GM18519 (cell line): ENCODE measurements at regions not wholly inside any gene's neighbourhood (a gene's known extent, or its start where the extent isn't known, plus 50 kb on each side); places are given as distances from the start of the nearest gene placed in this dataset.
"Not testable (repeated sequence)": the region's sequence is repeated elsewhere in the genome, so short reads cannot be mapped to it uniquely, and the experiment has no call there.

Experiments
- ATAC-seq: cut with Tn5 transposase; IDR thresholded peaks from one replicate; pipeline ENCODE4 v1.9.1; 2021; ENCODE audit warnings: mild to moderate bottlenecking, moderate library complexity; ENCODE audit not compliant: unreplicated experiment, low FRiP score

DNA sequence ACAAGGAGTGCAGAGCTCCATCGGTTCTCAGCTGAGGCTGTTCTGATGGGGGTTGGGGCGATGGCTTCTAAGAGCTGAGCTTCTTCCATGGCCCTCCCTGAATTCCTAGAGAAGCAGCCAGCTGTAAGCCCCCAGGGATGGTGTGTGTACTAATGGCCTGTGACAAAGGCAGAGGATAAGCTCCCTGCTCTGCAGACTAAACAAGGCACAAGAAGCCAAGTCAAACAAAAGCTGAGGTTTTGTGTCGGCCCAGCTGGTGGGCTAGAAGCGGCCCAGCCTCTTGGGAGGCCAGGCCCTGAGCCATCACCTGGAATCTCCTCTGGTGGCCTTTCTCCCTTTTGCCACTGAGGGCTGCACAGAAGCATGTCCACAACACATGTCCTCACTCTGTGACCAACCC, 75.0 kb upstream of the XPA start:
- no peak for ATAC-seq

GRCh38 chr9:97773091-97773490, 76.0 kb upstream of the XPA start:
- ATAC-seq: no peak

GRCh38 chr9:97773723-97774122, 76.6 kb upstream of the XPA start:
- ATAC-seq: no peak

- no peak for ATAC-seq
These were observed 77.5 kb upstream of the XPA start for GRCh38 chr9:97774673-97775072.

GRCh38 chr9:97778740-97779139, 74.3 kb upstream of the FOXE1 start:
- ATAC-seq: not testable (repeated sequence)

- no peak for ATAC-seq
These were observed 73.4 kb upstream of the FOXE1 start for GRCh38 chr9:97779608-97780007.

- no peak for ATAC-seq
These were observed 71.1 kb upstream of the FOXE1 start for GRCh38 chr9:97781902-97782301.

- ATAC-seq: no peak
These were observed 66.7 kb upstream of the FOXE1 start for GRCh38 chr9:97786341-97786740.

GRCh38 chr9:97787551-97787950, 65.5 kb upstream of the FOXE1 start:
- no peak for ATAC-seq

DNA sequence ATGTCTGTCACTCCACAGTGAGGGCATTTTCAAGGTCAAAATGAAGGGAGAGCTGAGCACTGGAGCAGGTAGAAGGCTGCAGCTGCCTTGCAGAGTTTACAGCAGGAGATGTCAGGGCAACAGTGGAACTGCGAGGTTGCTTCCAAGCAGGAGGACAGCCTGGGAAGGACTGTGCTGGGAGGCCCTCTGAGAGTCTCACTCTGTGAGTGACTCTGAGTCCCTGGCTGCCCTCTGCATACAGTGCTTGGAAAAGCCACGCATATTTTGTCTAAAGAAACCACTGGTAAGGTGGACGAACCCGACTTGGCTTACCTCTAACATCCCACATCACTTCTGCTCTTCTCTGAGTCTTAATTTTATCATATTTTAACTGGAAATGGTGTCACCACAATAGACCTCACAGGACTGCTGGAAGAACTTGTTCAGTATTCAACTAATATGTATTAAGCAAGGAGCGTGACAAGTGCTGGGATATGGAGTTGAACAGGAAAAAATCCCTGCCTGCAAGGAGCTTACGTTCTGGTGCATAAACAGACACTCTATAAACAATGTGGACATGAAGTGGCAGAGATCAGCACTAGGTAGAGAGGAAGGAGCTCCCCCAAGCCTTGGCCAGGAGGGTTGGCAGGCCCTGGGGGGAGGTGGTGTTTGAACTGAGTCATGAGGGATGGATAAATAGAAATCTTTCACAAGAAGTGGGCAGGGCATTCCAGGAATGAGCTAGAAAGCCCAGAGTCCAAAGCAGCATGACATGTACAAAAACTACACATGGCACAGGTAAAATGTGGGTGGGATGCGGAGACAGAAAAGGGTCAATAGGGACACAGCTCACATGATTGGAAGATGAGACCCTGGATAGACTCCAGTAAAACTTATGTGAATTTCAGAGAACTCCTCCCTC, 64.0 kb upstream of the FOXE1 start:
- no peak for ATAC-seq

DNA sequence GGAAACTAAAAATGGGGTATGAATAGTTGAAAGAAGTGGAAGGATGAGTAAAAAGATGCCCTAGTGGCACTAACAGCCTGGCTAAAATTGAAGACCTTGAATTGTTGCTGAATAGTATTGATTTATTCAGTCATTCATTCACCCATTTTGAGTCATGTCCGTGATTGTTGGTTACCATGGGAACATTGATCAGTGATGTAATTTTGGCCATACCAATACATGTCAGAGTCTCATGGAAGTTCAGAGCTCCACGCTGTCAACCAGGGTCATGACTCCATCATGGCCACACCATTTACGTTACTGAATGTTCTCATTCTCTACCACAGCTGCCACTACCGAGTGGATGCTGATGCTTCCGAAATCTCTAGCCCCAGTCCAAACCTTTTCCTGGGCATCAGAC, 62.5 kb upstream of the FOXE1 start:
- no peak for ATAC-seq

DNA sequence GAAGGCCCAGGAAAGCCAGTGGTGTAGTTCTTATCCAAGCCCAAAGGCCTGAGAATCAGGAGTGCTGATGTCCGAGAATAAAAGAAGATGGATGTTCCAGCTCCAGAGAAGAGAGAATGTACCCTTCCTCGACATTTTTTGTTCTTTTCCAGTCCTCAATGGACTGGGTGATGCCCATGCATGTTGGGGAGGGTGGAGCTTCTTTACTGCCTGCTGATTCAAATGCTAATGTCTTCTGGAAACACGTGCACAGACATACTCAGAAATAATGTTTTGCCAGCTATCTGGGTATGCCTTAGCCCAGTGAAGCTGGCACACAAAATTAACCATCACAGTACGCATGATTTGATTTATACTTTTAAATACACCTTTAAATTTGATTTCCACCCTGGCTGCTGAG, 61.5 kb upstream of the FOXE1 start:
- no peak for ATAC-seq

DNA sequence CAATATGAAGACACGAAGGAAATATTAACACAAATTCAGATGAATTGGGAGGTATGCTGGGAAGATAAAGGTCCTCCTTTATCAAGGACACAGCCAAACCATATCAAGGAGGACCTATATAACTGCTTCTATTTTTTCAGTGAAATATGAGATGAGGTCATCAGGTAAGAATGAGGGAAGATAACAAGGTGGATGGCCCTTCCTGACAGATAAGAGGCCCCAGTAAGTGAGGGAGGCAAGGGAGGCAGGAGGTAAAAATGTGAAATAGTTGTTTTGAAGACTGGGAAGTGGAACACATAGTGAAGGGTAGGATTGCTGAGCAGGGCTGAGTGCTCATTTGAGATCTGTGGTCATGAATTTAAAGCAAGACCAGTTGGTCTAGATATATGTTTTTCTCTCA, 60.0 kb upstream of the FOXE1 start:
- ATAC-seq: no peak

GRCh38 chr9:97794666-97795065, 58.4 kb upstream of the FOXE1 start:
- ATAC-seq: no peak

DNA sequence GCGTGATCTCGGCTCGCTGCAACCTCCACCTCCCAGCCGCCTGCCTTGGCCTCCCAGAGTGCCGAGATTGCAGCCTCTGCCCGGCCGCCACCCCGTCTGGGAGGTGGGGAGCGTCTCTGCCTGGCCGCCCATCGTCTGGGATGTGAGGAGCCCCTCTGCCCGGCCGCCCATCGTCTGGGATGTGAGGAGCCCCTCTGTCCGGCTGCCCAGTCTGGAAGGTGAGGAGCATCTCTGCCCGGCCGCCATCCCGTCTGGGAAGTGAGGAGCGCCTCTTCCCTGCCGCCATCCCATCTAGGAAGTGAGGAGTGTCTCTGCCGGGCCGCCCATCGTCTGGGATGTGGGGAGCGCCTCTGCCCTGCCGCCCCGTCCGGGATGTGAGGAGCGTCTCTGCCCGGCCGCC, 56.9 kb upstream of the FOXE1 start:
- ATAC-seq: not testable (repeated sequence)

DNA sequence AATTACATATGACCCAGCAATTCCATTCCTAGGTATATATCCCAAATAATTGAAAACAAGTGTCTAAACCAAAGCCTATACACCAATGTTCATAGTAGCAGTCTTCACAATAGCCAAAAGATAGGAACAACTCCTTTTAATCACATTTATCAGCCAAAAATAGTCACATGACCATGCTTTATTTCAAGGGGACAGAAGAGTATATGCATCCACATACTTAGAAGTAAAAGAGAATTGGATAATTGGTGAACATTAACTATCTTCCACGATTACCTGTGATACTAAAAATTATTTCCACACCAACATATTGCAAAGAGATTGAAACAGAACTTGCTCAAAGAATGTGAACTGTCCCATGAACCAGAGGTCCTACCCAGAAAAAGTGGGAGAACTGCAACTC, 51.8 kb upstream of the FOXE1 start:
- no peak for ATAC-seq

DNA sequence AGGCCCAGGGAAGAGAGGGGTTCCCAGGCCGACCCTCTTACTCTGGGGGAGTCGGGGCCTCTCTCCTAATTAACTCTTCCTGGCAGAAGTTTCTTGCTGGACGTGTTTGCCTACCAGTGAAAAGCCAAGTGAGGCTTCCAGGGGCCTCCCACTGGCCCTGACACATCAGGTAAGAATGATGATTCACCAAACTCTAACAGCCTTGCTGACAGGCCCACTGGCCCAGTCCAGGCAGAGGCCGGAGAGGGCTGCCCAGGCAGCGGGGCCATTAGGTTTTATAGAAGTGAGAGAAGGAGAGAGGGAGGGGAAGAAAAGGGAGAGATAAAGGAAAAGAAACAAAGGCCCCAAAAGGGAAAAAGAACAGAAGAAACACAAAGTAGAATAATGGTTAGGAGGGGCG, 50.8 kb upstream of the FOXE1 start:
- ATAC-seq: no peak

DNA sequence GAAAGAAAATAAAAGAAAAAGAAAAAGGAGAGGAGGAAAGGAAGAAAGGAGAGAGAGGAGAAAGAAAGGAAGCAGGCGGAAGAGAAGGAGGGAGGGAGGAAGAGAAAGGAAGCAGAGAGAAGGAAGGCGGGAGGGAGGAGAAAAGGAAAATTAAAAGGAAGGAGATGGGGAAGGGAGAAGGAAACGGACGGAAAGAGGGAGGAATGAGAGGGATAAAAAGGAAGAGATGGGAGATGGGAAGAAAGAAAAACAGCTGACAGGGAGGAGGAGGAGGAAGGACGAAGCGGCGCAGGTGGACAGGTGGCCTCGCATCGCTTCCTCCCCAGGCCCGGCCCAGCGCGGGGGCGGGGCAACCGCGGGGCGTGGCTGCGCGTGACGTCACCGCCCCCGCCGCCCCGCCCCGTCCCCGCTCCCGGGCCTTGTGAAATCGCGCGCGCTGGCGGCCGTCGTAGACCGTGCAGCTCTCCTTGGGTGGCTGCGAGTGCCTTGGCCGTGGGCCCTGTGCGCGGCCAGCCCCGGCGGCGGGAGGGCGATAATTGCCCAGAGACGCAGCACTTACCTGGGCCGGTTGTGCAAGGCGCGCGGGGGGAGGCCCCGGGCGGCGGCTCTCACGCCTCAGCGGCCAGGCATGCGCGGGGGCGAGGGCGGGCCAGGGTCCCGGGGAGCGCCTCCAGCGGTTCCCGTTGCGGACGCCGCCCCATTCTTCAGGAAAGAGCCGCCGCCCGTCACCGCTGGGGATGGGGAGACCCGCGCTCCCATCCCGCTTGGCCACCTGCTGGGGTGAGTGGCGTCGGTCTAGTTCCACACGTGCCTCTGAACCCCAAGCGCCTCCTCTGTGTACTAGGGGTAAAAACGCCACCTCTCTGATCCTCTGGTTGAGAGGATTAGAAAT, 49.6 kb upstream of the FOXE1 start:
- ATAC-seq: peak; percentile 55
